Peyer's patch (tissue), 4 donors: ENCODE measurements at regions not wholly inside any gene's neighbourhood (a gene's known extent, or its start where the extent isn't known, plus 50 kb on each side); places are given as distances from the start of the nearest gene placed in this dataset.

Source experiments
- CTCF ChIP-seq, 6 experiments: fragments of 450-650 bp in 4 of 6; fragments of 200-600 bp in 2 of 6; sonication (generic) in 1 of 6; IDR thresholded peaks; one replicate each; pipeline ENCODE4 v1.5.1; 2017 to 2019; ENCODE audit warnings: antibody characterized with exemption in 6 of 6, mild to moderate bottlenecking in 3 of 6, moderate library complexity in 1 of 6
- POLR2A ChIP-seq, 2 donors: fragments of 450-650 bp; IDR thresholded peaks; one replicate each; pipeline ENCODE4 v1.5.1; 2017; ENCODE audit warnings: antibody characterized with exemption in 2 of 2, mild to moderate bottlenecking in 2 of 2, moderate library complexity in 2 of 2

DNA sequence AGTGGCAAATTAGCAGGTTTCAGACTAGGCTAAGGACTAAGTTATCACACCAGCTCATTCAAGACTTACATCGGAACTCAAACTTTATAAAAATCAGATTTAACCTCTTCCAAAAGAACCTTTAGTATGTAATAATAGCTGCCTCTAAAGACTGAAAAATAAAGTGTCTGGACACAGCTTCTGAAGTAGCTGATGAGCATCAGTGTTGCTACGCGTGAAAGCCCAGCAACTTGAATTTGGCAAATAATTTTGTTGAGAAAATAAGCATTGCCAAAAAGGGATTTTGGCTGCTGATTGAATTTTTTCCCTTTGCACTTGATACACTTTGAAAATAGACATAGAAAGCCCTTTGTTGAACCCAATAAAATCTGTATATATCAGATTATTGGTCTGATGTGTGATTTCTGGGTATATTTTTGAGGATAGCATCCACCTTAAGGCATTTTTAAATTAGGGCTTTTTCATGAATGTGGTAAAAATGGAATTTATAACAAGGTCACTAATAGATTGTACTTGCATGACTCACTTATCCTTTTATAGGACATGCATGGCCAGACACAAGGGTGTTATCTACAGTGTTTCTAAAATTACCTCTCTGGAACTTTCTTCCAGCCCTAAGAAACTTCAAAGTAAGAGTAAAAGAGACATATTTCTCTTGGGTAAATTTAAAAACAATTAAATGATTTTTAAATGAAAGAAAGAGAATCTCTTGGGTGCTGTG is 350.4 kb downstream of the TENT5A start:
- no peak for TF ChIP-seq CTCF (IDR thresholded peaks at IDR 0.05)
- no peak for TF ChIP-seq POLR2A (IDR thresholded peaks at IDR 0.05)
